ENCODE measurements at regions not wholly inside any gene's neighbourhood (a gene's known extent, or its start where the extent isn't known, plus 50 kb on each side); places are given as distances from the start of the nearest gene placed in this dataset.

GRCh38 chr9:93825348-93826115 lies 129.6 kb downstream of the BARX1 start:
- Histone ChIP-seq H3K4me2 (ENCODE audit: insufficient read depth, low read length) (no peak overlapping the region), H3K79me2 (ENCODE audit: insufficient read depth, low read length) (no peaks in the 10 kb centered on the region), H3K9me3 (ENCODE audit: insufficient read depth, low read length, severe bottlenecking) (no peaks in the 10 kb centered on the region), H3K27me3 (ENCODE audit: insufficient read depth, low read length, poor library complexity) (no peaks in the 10 kb centered on the region), H3K4me3 (ENCODE audit: low read depth in 1 of 2, low read length in 2 of 2) (no peak overlapping the region), H2AFZ (ENCODE audit: low read depth, low read length) (no peak overlapping the region), H4K20me1 (ENCODE audit: insufficient read depth, low read length) (no peaks in the 10 kb centered on the region), H3K27ac (ENCODE audit: low read length) (no peak overlapping the region), H3K9ac (ENCODE audit: low read depth, low read length) (no peak overlapping the region), H3K36me3 (ENCODE audit: insufficient read depth, low read length) (no peaks in the 10 kb centered on the region), H3K4me1 (ENCODE audit: insufficient read depth, low read length) (no peaks in the 10 kb centered on the region)
- ATAC-seq (ENCODE audit: insufficient read depth, low read depth) (no peak), DNase-seq (no peak)
- TF ChIP-seq EZH2 (IDR thresholded peaks at IDR 0.05; ENCODE audit: borderline replicate concordance, low read depth, low read length, severe bottlenecking), result no peak
- TF ChIP-seq, protein P1, sequence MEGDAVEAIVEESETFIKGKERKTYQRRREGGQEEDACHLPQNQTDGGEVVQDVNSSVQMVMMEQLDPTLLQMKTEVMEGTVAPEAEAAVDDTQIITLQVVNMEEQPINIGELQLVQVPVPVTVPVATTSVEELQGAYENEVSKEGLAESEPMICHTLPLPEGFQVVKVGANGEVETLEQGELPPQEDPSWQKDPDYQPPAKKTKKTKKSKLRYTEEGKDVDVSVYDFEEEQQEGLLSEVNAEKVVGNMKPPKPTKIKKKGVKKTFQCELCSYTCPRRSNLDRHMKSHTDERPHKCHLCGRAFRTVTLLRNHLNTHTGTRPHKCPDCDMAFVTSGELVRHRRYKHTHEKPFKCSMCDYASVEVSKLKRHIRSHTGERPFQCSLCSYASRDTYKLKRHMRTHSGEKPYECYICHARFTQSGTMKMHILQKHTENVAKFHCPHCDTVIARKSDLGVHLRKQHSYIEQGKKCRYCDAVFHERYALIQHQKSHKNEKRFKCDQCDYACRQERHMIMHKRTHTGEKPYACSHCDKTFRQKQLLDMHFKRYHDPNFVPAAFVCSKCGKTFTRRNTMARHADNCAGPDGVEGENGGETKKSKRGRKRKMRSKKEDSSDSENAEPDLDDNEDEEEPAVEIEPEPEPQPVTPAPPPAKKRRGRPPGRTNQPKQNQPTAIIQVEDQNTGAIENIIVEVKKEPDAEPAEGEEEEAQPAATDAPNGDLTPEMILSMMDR (IDR thresholded peaks at IDR 0.05; ENCODE audit: borderline replicate concordance, extremely low read depth, low read length, poor library complexity, severe bottlenecking), result no peak

GRCh38 chr9:93824386-93825294 lies 130.5 kb downstream of the BARX1 start:
- no peak for DNase-seq
- Histone ChIP-seq H3K4me3 (ENCODE audit: low read depth in 1 of 2, low read length in 2 of 2) (no peak overlapping the region), H2AFZ (ENCODE audit: low read depth, low read length) (no peak overlapping the region), H3K79me2 (ENCODE audit: insufficient read depth, low read length) (no peaks in the 10 kb centered on the region), H3K9ac (ENCODE audit: low read depth, low read length) (no peak overlapping the region), H4K20me1 (ENCODE audit: insufficient read depth, low read length) (no peaks in the 10 kb centered on the region), H3K36me3 (ENCODE audit: insufficient read depth, low read length) (no peaks in the 10 kb centered on the region), H3K4me1 (ENCODE audit: insufficient read depth, low read length) (no peaks in the 10 kb centered on the region), H3K27me3 (ENCODE audit: insufficient read depth, low read length, poor library complexity) (no peaks in the 10 kb centered on the region), H3K9me3 (ENCODE audit: insufficient read depth, low read length, severe bottlenecking) (no peaks in the 10 kb centered on the region), H3K27ac (ENCODE audit: low read length) (no peak overlapping the region), H3K4me2 (ENCODE audit: insufficient read depth, low read length) (no peak overlapping the region)
- ATAC-seq (ENCODE audit: insufficient read depth, low read depth), result no peak
- TF ChIP-seq, protein P1 (IDR thresholded peaks at IDR 0.05; ENCODE audit: borderline replicate concordance, extremely low read depth, low read length, poor library complexity, severe bottlenecking), result no peak
- no peak for TF ChIP-seq EZH2 (IDR thresholded peaks at IDR 0.05; ENCODE audit: borderline replicate concordance, low read depth, low read length, severe bottlenecking)

- ATAC-seq (ENCODE audit: insufficient read depth, low read depth) (no peak), DNase-seq (no peak)
- no peak overlapping the region for H3K4me2 ChIP-seq (ENCODE audit: insufficient read depth, low read length)
Observed at GRCh38 chr9:93823245-93824072, 131.7 kb downstream of the BARX1 start.

More at GRCh38 chr9:93823245-93824072, 131.7 kb downstream of the BARX1 start:
- Histone ChIP-seq H3K79me2 (ENCODE audit: insufficient read depth, low read length) (no peaks in the 10 kb centered on the region), H4K20me1 (ENCODE audit: insufficient read depth, low read length) (no peaks in the 10 kb centered on the region), H2AFZ (ENCODE audit: low read depth, low read length) (no peak overlapping the region), H3K4me1 (ENCODE audit: insufficient read depth, low read length) (no peaks in the 10 kb centered on the region), H3K27me3 (ENCODE audit: insufficient read depth, low read length, poor library complexity) (no peaks in the 10 kb centered on the region), H3K4me3 (ENCODE audit: low read depth in 1 of 2, low read length in 2 of 2) (no peak overlapping the region), H3K27ac (ENCODE audit: low read length) (no peak overlapping the region), H3K9me3 (ENCODE audit: insufficient read depth, low read length, severe bottlenecking) (no peaks in the 10 kb centered on the region), H3K36me3 (ENCODE audit: insufficient read depth, low read length) (no peaks in the 10 kb centered on the region), H3K9ac (ENCODE audit: low read depth, low read length) (no peak overlapping the region)
- TF ChIP-seq, protein P1 (IDR thresholded peaks at IDR 0.05; ENCODE audit: borderline replicate concordance, extremely low read depth, low read length, poor library complexity, severe bottlenecking), result no peak
- no peak for TF ChIP-seq EZH2 (IDR thresholded peaks at IDR 0.05; ENCODE audit: borderline replicate concordance, low read depth, low read length, severe bottlenecking)

Measured in DND-41 (cell line).